IPS DF 6.9 (cell line): ENCODE measurements at regions not wholly inside any gene's neighbourhood (a gene's known extent, or its start where the extent isn't known, plus 50 kb on each side); places are given as distances from the start of the nearest gene placed in this dataset.

Experiments
- DNase-seq: peaks from one replicate; pipeline ENCODE4 v3.0.0-alpha.2; 2013; ENCODE audit warnings: low read depth, low spot score
- H3K27ac ChIP-seq: one replicate; pipeline ENCODE4 v1.5.1; 2013; ENCODE audit warnings: low read length, control low read depth
- H3K27me3 ChIP-seq: 2 replicates; pipeline ENCODE4 v1.6.1; 2013; ENCODE audit warnings: mild to moderate bottlenecking, low read length; ENCODE audit not compliant: control insufficient read depth, insufficient read depth
- H3K36me3 ChIP-seq: 2 replicates; pipeline ENCODE4 v1.6.1; 2013; ENCODE audit warnings: low read length; ENCODE audit not compliant: control insufficient read depth, insufficient read depth
- H3K4me1 ChIP-seq: 2 replicates; pipeline ENCODE4 v1.6.1; 2013; ENCODE audit warnings: low read length; ENCODE audit not compliant: control insufficient read depth, insufficient read depth
- H3K4me3 ChIP-seq: 2 replicates; pipeline ENCODE4 v1.5.1; 2013; ENCODE audit warnings: mild to moderate bottlenecking, low read length
- H3K9me3 ChIP-seq: 2 replicates; pipeline ENCODE4 v1.6.1; 2013; ENCODE audit warnings: low read length, inconsistent platforms; ENCODE audit not compliant: control insufficient read depth, insufficient read depth
- WGBS: extraction: QIAGEN DNeasy Blood & Tissue Kit; methylation state at CpG from one replicate; pipeline ENCODE4 v1.1.7; 2013; ENCODE audit warnings: mixed read lengths, missing lambda C conversion rate; ENCODE audit not compliant: insufficient read length, insufficient coverage; 5-methylcytosine and 5-hydroxymethylcytosine counted together

DNA sequence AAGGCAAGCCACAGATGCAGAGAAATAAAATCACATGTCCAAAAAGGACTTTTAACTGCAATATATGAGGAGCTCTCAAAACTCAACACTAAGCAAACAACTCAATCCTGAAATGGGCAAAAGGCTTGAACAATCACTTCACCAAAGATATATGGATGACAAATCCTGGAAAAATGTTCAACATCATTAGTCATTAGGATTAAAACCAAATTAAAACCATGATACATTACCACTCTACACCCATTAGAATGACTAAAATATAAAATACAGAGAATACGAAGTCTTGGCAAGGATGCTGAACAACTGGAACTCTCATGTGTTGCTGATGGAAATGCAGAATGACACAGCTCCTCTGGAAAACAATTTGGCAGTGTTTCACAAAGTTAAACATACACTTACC, 277.4 kb downstream of the TLE1 start:
- no peak overlapping the region for H3K4me3 ChIP-seq
- DNase-seq = no peak
- no peaks in the 10 kb centered on the region for H3K9me3 ChIP-seq
- WGBS = no CpG with 5 or more reads among the region's 1 CpG
- H3K27me3 ChIP-seq = no peaks in the 10 kb centered on the region
- H3K27ac ChIP-seq = no peak overlapping the region
- no peaks in the 10 kb centered on the region for H3K36me3 ChIP-seq
- H3K4me1 ChIP-seq = no peaks in the 10 kb centered on the region

DNA sequence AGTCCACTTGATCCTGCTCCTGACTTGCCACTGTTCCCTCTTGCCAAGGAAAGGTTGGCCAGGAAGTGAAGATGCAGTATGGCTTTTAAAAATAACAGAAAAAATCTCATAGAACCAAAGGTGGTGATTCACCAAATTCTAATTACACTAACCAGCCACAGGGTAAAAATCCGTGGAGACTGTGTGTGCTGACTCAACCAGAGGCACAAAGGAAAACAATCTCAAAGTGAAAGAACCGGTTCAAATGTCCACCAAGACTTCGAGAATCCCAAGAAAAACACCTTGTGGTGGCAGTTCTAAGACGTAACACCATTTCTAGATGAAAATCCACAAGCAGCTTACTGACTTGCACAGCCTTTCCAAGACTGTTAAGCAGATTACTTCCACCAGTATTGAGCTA, 279.1 kb downstream of the TLE1 start:
- no CpG with 5 or more reads among the region's 4 CpGs for WGBS
- no peaks in the 10 kb centered on the region for H3K36me3 ChIP-seq
- H3K4me1 ChIP-seq = no peaks in the 10 kb centered on the region
- H3K9me3 ChIP-seq = no peaks in the 10 kb centered on the region
- no peaks in the 10 kb centered on the region for H3K27me3 ChIP-seq
- no peak for DNase-seq
- no peak overlapping the region for H3K4me3 ChIP-seq
- H3K27ac ChIP-seq = no peak overlapping the region

DNA sequence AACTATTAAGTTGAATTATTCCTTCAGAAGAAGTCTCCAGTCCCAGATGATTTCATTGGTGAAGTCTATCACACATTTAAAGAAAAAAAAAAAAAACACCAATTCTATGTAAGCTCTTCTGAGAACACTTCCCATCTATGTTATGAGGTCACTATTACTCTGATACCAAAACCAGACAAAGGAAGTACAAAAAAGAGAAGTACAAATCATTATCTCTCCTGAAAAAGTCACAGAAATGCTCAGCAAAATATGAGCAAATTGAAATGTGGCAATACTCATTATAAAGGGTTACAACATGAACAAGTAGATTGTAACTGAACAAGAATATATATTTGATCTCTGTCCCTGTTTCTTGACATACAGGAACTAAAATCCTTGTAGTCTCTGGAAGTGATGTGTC, 280.4 kb downstream of the TLE1 start:
- Histone ChIP-seq H3K9me3 (no peaks in the 10 kb centered on the region), H3K27me3 (no peaks in the 10 kb centered on the region), H3K4me1 (no peaks in the 10 kb centered on the region), H3K4me3 (no peak overlapping the region), H3K36me3 (no peaks in the 10 kb centered on the region), H3K27ac (no peak overlapping the region)
- no peak for DNase-seq

DNA sequence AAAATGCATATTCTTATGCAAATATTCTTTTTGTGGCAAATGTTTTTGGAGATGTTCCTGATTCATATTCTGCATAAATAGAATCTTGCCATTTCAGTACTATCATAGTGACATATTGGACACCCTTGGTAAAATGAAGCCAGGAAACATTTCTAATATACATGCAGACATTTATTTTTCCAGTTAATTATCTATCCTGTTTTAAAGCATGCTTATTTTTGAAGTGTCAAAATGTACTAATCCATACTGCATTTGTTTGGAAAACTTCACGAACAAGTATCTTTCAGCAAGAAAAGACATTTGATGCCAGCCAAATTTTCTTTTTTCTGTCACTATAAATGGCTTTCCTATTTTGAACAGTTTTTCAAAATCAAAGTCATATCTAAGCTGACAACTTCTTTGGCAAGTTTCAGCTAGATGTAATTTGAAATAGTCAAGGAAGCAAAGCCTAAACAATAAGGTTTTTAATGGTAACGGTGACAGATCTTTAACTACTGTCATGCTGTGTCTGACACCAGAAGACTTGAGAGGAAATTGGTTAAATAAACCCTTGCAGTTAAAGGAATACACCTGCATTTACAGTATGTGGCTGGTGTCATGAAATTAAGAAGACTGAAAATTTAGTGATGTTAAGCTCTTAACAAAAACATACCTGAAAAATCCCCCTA, 284.3 kb downstream of the TLE1 start:
- H3K27me3 ChIP-seq = no peaks in the 10 kb centered on the region
- DNase-seq = no peak
- whole genome bisulfite sequencing = no CpG with 5 or more reads among the region's 2 CpGs

DNA sequence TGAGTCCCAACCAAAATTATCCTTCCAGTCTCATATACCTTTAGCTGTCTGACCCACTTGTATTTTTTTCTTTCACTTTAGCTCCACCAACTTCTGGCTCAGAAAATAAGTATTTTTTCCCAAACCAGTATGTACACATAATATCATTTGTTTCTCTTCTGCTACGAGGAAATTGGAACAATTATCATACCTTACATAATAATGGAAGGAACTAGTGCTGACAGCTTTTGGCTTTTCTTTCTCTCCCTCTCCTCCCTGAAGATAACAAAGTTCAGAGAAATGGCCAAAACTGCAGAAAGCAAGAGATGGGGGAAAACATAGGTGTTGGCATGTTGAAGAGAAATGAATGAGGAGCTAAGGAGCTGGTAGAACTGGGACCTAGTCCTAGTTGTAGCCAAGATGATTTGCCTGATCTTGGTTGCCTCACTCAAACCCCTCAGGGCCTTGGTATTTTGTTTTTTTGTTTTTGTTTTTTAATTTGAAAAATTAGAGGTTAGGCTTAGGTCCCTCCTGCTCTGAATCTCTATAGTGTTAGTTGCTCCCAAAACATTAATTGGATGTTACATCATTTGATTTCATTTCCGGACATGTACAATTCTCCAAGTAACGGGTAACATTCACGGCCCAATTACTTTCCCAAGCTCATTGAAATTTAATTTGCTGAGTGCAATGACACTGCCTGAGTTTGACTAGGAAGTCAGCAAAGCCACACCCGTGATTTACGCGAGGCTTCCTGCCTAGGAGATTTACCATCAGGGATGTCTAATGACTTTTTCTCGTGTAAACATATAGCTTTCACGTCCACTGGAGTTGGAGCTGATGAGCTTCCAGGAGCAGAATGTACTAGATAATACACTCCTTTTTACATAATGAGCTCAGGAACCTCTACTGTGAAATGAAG, 291.6 kb downstream of the TLE1 start:
- Histone ChIP-seq H3K9me3 (no peaks in the 10 kb centered on the region), H3K36me3 (no peaks in the 10 kb centered on the region), H3K4me1 (no peaks in the 10 kb centered on the region), H3K4me3 (no peak overlapping the region), H3K27me3 (no peaks in the 10 kb centered on the region), H3K27ac (no peak overlapping the region)
- no CpG with 5 or more reads among the region's 9 CpGs for WGBS
- no peak for DNase-seq

More for the DNA sequence above, 284.3 kb downstream of the TLE1 start:
- Histone ChIP-seq H3K36me3 (no peaks in the 10 kb centered on the region), H3K4me1 (no peaks in the 10 kb centered on the region), H3K9me3 (no peaks in the 10 kb centered on the region), H3K27ac (no peak overlapping the region), H3K4me3 (no peak overlapping the region)

DNA sequence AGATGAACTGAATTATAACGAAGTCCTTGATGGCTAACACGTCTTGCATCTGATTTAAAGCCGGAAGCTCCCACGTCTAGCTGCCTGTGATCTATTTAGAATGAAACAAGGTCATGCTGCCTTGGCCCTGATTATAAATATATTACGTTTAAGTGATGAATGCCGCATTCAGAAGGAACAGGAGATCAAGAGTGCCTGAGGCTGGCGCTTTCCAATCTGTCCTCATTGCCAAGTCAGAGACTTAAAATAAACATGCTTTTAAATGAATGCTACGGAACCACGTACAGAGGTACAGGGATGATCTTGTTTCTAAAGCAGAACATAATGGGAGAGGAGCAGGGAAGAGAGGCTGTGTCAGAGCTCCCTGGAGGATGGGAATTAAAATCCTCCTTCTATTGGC, 292.8 kb downstream of the TLE1 start:
- H3K36me3 ChIP-seq = no peaks in the 10 kb centered on the region
- no peak overlapping the region for H3K27ac ChIP-seq
- WGBS = no CpG with 5 or more reads among the region's 9 CpGs
- H3K4me1 ChIP-seq = no peaks in the 10 kb centered on the region
- H3K9me3 ChIP-seq = no peaks in the 10 kb centered on the region
- no peak for DNase-seq
- no peaks in the 10 kb centered on the region for H3K27me3 ChIP-seq
- H3K4me3 ChIP-seq = no peak overlapping the region

DNA sequence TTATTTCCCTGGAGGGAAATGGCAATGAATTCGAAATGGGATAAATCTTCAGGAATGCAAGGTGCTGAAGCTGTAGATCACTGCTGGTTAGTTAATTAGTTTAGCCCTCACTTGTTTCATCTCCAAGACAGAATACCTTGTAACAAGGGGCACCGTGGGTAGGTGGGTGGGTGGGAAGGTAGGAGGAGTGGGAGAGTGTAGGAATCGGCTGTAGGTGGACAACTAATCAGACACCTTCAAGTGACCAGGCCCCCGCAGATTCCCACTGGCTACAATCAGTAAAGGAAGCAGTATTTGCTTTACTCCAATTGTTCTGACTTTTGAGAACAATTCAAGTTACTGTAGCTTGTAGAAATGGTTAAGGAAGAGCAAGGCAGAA, 293.7 kb downstream of the TLE1 start:
- Histone ChIP-seq H3K27me3 (no peaks in the 10 kb centered on the region), H3K27ac (no peak overlapping the region), H3K9me3 (no peaks in the 10 kb centered on the region), H3K4me3 (no peak overlapping the region), H3K4me1 (no peaks in the 10 kb centered on the region), H3K36me3 (no peaks in the 10 kb centered on the region)
- WGBS = no CpG with 5 or more reads among the region's 4 CpGs
- no peak for DNase-seq

DNA sequence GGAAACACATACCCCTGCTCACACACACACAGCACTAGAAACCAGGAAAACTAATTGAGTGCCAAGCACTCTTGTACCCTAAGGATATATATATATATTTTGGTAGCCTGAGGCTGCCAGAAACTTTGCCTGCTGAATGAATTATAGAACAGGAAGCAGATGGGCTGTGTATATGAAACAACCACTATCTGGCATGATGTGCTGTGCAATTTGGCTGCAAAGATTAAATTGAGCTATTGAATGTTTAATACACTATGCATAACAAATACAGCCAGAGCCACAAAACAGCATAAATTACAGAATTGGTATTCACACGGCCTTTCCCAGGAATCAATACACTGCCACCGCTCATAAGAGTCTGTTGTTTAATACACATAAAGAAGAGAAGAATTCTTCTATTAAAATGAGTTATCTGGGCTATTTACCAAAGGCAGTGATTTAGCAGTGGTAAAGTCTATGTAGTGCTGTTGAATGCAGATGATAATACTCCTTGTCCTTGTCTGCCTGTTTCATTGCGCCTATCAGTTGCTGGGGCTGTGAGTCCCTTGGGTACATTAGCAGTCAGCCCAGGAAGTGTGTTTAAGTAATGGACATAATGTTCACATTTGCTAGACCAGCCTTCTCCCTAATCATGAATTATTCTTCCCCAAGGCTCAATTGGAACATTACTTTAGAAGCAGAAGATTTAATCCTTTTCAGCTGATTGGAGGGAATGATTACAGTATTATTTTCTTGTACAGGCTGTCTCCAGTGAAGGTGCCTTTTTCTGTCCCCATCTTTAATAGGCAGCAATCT, 294.3 kb downstream of the TLE1 start:
- Histone ChIP-seq H3K9me3 (no peaks in the 10 kb centered on the region), H3K27me3 (no peaks in the 10 kb centered on the region), H3K4me3 (no peak overlapping the region), H3K4me1 (no peaks in the 10 kb centered on the region), H3K36me3 (no peaks in the 10 kb centered on the region), H3K27ac (no peak overlapping the region)
- DNase-seq = no peak
- WGBS = no CpG with 5 or more reads among the region's 3 CpGs

DNA sequence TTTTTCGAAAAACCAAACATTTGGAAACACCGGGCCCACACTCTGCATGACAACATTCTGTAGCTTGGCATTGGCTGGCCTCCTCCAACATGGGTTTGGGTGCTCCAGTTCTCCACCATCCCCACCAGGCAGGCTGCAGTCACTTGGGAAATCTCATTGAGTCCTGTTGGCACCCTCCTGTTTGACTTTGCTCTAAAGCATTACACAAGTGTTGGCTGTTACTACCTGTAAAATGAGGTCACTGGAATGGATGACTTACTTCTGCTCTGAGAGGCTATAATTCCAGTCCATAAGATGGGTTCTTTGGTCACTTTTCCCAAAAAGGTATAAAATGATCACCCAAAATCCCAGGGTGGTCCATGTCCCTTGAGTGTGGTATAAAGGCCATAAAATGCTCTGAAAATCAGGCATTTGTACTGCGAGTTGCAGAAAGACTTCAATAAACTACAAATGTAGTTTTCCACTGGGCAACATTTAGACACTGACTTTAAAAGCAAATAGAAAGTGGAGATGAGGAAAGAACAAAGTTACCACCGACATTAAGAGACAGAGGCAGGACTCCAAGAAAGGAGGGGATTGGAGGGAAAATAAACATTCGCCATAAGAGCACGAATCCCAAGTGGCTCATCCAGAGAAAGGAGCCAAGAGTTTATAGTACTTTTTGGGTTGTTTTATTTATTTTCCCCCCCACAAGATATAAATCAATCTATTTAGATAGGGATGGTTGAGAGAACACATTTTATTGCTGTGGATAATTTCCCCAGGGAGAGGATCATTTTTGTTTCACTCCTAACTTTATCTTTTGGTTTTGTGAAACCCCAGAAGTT, 295.1 kb downstream of the TLE1 start:
- DNase-seq = no peak
- Histone ChIP-seq H3K9me3 (no peaks in the 10 kb centered on the region), H3K27ac (no peak overlapping the region), H3K27me3 (no peaks in the 10 kb centered on the region), H3K36me3 (no peaks in the 10 kb centered on the region), H3K4me3 (no peak overlapping the region), H3K4me1 (no peaks in the 10 kb centered on the region)
- WGBS = no CpG with 5 or more reads among the region's 6 CpGs

DNA sequence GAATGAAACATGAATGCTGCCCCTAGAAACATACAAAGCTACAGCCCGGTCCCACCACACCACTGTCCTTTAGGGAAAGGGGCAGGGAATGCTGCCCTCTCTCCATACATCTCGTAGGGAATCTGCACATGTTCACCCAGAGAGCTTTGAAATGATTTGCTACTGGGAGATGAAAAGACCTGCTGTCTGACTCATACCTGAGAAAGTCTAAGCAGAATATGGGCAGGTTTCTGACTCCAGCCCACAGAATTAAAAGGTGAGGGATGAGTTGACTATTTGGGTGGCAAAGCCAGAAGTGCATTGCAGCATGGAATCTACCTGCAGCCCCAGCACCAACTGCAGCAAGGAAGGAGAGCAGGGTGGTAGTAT, 297.9 kb downstream of the TLE1 start:
- H3K36me3 ChIP-seq = no peaks in the 10 kb centered on the region
- no CpG with 5 or more reads among the region's 2 CpGs for WGBS
- no peaks in the 10 kb centered on the region for H3K27me3 ChIP-seq
- no peak overlapping the region for H3K27ac ChIP-seq
- no peak for DNase-seq
- H3K4me1 ChIP-seq = no peaks in the 10 kb centered on the region
- H3K4me3 ChIP-seq = no peak overlapping the region
- no peaks in the 10 kb centered on the region for H3K9me3 ChIP-seq
